H1 (cell line): ENCODE measurements at regions not wholly inside any gene's neighbourhood (a gene's known extent, or its start where the extent isn't known, plus 50 kb on each side); places are given as distances from the start of the nearest gene placed in this dataset.

Experiments
- CEBPB ChIP-seq: IDR thresholded peaks from 2 replicates; pipeline ENCODE4 v1.6.1; 2012; ENCODE audit warnings: low read depth, low read length
- RXRA ChIP-seq: IDR thresholded peaks from 2 replicates; pipeline ENCODE4 v1.6.1; 2011; ENCODE audit warnings: low read depth, mild to moderate bottlenecking, low read length, moderate library complexity; ENCODE audit not compliant: insufficient read depth
- SIX5 ChIP-seq: IDR thresholded peaks from 2 replicates; pipeline ENCODE4 v1.6.1; 2011; ENCODE audit warnings: mild to moderate bottlenecking, low read depth, low read length

- TF ChIP-seq SIX5 = no peak
- no peak for TF ChIP-seq CEBPB
- TF ChIP-seq RXRA = no peak
Observed at GRCh38 chr17:5642752-5643151, 58.4 kb upstream of the NLRP1 start (continued).
